GM19238 (cell line): ENCODE measurements at regions not wholly inside any gene's neighbourhood (a gene's known extent, or its start where the extent isn't known, plus 50 kb on each side); places are given as distances from the start of the nearest gene placed in this dataset.
A peak's percentile ranks its signal among the peaks of the same experiment; 100 is the strongest.

Experiments used
- DNase-seq: peaks from one replicate; pipeline ENCODE4 v3.0.0; 2011; ENCODE audit warnings: low spot score; ENCODE audit not compliant: insufficient read length

DNA sequence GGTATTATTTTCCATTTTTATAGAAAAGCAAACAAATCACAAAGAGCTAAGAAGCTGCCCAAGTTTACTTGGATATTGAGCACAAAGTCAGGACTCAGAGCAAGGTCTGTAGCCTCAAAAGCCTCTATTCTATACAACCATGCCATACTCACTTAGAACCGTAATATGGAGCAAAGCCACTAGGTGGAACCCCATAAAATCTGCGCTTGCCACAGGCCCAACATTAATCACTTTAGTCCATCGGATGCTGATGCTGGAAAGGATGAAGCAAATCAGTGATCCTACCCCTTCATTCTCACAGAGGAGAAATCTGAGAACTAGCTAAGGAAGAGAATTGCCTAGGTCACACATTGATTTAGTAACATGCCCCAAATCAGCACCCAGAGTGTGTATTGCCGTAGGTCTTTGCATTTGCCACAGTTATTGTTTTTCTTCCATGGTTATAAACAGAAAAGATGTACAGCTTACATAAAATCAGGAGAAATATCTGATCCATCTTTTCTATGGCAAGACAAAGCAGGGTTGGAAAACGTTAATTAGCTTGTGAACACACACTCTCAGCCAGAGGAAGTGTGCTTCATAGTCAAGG lies 56.7 kb upstream of the RAB38 start:
- peak; percentile 13 for DNase-seq

DNA sequence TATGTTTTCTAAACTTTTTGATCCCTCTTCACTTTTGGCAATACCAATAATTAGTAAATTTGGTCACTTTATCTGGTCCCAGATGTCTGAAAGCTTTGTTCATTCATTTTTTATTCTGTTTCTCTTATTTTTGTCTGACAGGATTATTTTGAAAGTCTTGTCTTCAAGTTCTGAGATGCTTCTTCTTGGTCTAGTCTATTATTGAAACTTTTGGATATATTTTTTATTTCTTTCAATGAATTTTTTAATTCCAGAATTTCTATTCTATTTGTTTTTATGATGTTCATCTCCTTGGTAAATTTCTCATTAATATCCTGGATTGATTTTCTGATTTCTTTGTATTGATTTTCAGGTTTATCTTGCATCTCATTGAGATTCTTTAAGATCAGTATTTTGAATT lies 54.1 kb upstream of the RAB38 start:
- no peak for DNase-seq
